Fibroblast of lung (primary cell): ENCODE measurements at regions not wholly inside any gene's neighbourhood (a gene's known extent, or its start where the extent isn't known, plus 50 kb on each side); places are given as distances from the start of the nearest gene placed in this dataset.

Experiments
- DNase-seq, 2 donors: peaks; one replicate each; pipeline versions ENCODE4 v3.0.0 to v3.0.0-alpha.2; 2010; ENCODE audit warnings: low read depth in 2 of 2
- H2AFZ ChIP-seq: 2 replicates; pipeline ENCODE4 v1.5.1; 2012; ENCODE audit warnings: low read length, control low read depth, inconsistent platforms
- H3K27ac ChIP-seq: 2 replicates; pipeline ENCODE4 v1.5.1; 2011; ENCODE audit warnings: low read length, control low read depth; ENCODE audit not compliant: insufficient read depth
- H3K27me3 ChIP-seq: 2 replicates; pipeline ENCODE4 v1.5.1; 2011; ENCODE audit warnings: mild to moderate bottlenecking, low read length; ENCODE audit not compliant: control insufficient read depth, insufficient read depth
- H3K36me3 ChIP-seq: 2 replicates; pipeline ENCODE4 v1.5.1; 2011; ENCODE audit warnings: low read length; ENCODE audit not compliant: control insufficient read depth, insufficient read depth
- H3K4me1 ChIP-seq: 2 replicates; pipeline ENCODE4 v1.5.1; 2011; ENCODE audit warnings: low read length; ENCODE audit not compliant: control insufficient read depth, insufficient read depth; ENCODE audit errors: extremely low read depth
- H3K4me2 ChIP-seq: 2 replicates; pipeline ENCODE4 v1.5.1; 2011; ENCODE audit warnings: low read length, control low read depth; ENCODE audit not compliant: insufficient read depth; ENCODE audit errors: extremely low read depth
- H3K4me3 ChIP-seq, 4 experiments: fragments of 200-600 bp in 1 of 4; sonication (generic) in 1 of 4; replicated peaks in 1 of 4; 2 replicates each; pipeline ENCODE4 v1.5.1; 2011 to 2016; ENCODE audit warnings: low read length in 4 of 4, low read depth in 3 of 4, mild to moderate bottlenecking in 3 of 4, control low read depth in 2 of 4, inconsistent platforms in 1 of 4, mixed read lengths in 1 of 4; ENCODE audit not compliant: insufficient read depth in 1 of 4; ENCODE audit errors: control extremely low read depth in 1 of 4
- H3K79me2 ChIP-seq: 2 replicates; pipeline ENCODE4 v1.5.1; 2012; ENCODE audit warnings: mild to moderate bottlenecking, low read length, inconsistent platforms; ENCODE audit not compliant: control insufficient read depth, insufficient read depth
- H3K9ac ChIP-seq: 2 replicates; pipeline ENCODE4 v1.5.1; 2011; ENCODE audit warnings: mild to moderate bottlenecking, low read length, control low read depth; ENCODE audit not compliant: insufficient read depth
- H3K9me3 ChIP-seq: 2 replicates; pipeline ENCODE4 v1.5.1; 2012; ENCODE audit warnings: low read depth, low read length; ENCODE audit not compliant: control insufficient read depth, insufficient read depth
- H4K20me1 ChIP-seq: 2 replicates; pipeline ENCODE4 v1.5.1; 2011; ENCODE audit warnings: low read length; ENCODE audit not compliant: control insufficient read depth, insufficient read depth; ENCODE audit errors: extremely low read depth
- EZH2 ChIP-seq: IDR thresholded peaks from 2 replicates; pipeline ENCODE4 v1.5.1; 2012; ENCODE audit warnings: low read length, control low read depth, mild to moderate bottlenecking; ENCODE audit errors: missing control alignments
- TF ChIP-seq, protein P1 (sequence below), 2 donors: IDR thresholded peaks in 1 of 2; conservative IDR thresholded peaks in 1 of 2; 1 replicate in 1 of 2; 2 replicates in 1 of 2; pipeline ENCODE4 v1.5.1; 2011 to 2012; ENCODE audit warnings: low read length in 2 of 2, control low read depth in 1 of 2, inconsistent platforms in 1 of 2, low read depth in 1 of 2, mild to moderate bottlenecking in 1 of 2

GRCh38 chr2:8122520-8122919 is 559.3 kb upstream of the ID2 start:
- no peak overlapping the region for H3K27ac ChIP-seq

DNA sequence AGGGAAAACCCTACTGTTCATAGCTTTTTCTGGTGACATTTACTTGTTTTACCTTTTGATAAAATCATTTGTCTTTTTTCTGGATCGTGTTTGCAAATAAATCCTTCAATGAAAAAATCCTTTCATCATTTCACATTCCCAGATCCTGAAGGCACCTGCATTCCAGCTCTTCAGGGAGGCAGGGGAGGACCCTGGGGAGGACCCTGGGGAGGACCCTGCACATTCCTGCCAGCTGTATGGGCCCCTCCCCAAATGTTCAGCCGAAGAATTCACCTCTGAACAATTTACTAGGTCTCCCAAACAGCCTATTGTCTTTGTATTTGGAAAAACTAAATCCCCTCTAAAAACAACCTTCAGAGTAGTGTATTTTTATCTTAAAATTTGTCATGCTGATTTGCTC is 558.4 kb upstream of the ID2 start:
- H3K36me3 ChIP-seq: no peaks in the 10 kb centered on the region
- H3K4me3 ChIP-seq: no peak overlapping the region
- H3K9me3 ChIP-seq: no peaks in the 10 kb centered on the region
- no peak for DNase-seq
- H3K27ac ChIP-seq: no peak overlapping the region
- H3K4me2 ChIP-seq: no peak overlapping the region
- no peaks in the 10 kb centered on the region for H3K4me1 ChIP-seq
- no peak for TF ChIP-seq EZH2
- TF ChIP-seq, protein P1, sequence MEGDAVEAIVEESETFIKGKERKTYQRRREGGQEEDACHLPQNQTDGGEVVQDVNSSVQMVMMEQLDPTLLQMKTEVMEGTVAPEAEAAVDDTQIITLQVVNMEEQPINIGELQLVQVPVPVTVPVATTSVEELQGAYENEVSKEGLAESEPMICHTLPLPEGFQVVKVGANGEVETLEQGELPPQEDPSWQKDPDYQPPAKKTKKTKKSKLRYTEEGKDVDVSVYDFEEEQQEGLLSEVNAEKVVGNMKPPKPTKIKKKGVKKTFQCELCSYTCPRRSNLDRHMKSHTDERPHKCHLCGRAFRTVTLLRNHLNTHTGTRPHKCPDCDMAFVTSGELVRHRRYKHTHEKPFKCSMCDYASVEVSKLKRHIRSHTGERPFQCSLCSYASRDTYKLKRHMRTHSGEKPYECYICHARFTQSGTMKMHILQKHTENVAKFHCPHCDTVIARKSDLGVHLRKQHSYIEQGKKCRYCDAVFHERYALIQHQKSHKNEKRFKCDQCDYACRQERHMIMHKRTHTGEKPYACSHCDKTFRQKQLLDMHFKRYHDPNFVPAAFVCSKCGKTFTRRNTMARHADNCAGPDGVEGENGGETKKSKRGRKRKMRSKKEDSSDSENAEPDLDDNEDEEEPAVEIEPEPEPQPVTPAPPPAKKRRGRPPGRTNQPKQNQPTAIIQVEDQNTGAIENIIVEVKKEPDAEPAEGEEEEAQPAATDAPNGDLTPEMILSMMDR (conservative IDR thresholded peaks at IDR 0.05 in 1 of 2, IDR thresholded peaks at IDR 0.05 in 1 of 2; ENCODE audit: low read depth in 1 of 2, low read length in 2 of 2): no peak
- no peaks in the 10 kb centered on the region for H3K79me2 ChIP-seq
- no peak overlapping the region for H2AFZ ChIP-seq
- H3K9ac ChIP-seq: no peak overlapping the region
- H3K27me3 ChIP-seq: no peaks in the 10 kb centered on the region
- H4K20me1 ChIP-seq: no peaks in the 10 kb centered on the region

More at GRCh38 chr2:8122520-8122919, 559.3 kb upstream of the ID2 start:
- no peaks in the 10 kb centered on the region for H3K36me3 ChIP-seq
- no peaks in the 10 kb centered on the region for H3K4me1 ChIP-seq
- TF ChIP-seq, protein P1 (conservative IDR thresholded peaks at IDR 0.05 in 1 of 2, IDR thresholded peaks at IDR 0.05 in 1 of 2; ENCODE audit: low read depth in 1 of 2, low read length in 2 of 2): no peak
- TF ChIP-seq EZH2: no peak
- H4K20me1 ChIP-seq: no peaks in the 10 kb centered on the region
- no peak overlapping the region for H3K4me3 ChIP-seq
- H3K9me3 ChIP-seq: no peaks in the 10 kb centered on the region
- H3K9ac ChIP-seq: no peak overlapping the region
- no peak overlapping the region for H3K4me2 ChIP-seq
- no peaks in the 10 kb centered on the region for H3K79me2 ChIP-seq
- H2AFZ ChIP-seq: no peak overlapping the region
- no peak for DNase-seq
- no peaks in the 10 kb centered on the region for H3K27me3 ChIP-seq

DNA sequence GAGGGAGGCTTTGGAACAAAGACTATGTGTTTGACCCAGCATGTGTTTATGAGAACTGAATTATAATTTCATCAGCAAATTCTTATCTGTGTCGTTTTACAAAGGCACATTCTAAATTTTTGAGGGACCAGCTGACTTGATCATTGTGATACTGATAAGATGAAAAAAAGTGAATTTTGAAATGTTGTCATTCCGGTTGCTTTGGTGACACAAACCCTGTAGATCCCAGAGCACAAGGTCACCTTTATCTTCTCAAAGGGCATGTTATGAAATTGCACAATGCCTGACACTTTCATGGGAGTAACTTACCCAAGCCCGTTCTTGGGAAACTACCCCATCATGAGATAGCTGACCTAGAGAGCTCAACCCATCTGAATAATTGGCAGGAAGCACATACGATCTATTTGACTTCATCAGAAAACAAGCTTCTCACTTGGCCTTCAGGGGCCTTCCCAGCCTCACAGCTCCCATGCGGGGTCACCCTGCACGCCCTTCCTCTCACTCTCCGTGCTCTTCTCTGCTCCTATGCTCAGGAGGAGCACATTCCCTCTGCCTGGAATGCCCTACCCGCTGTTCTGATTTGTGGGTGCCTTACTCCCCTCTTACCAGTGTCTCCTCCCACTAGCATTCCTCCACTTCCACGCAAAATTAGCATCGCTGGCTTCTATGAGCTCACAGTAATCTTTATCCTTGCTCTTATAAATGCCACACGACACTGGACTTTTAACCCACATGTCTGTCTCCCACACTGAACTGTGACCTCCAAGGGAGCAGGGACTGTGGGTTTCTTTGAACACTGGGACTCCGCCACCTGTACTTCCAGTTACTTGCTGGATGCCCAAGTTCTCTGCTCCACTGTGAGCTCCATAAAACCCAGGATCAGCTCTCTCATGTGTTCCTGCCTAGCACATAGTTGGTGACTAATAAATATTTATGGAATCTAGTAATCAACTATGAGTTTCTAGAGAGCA is 555.8 kb upstream of the ID2 start:
- TF ChIP-seq, protein P1 (conservative IDR thresholded peaks at IDR 0.05 in 1 of 2, IDR thresholded peaks at IDR 0.05 in 1 of 2; ENCODE audit: low read depth in 1 of 2, low read length in 2 of 2): no peak
- no peak for TF ChIP-seq EZH2
- peak in 1 of 2 donors; percentile 76 for DNase-seq
- Histone ChIP-seq H3K36me3 (no peaks in the 10 kb centered on the region), H3K27ac (no peak overlapping the region), H3K9me3 (no peaks in the 10 kb centered on the region), H3K4me3 (no peak overlapping the region), H3K9ac (no peak overlapping the region), H2AFZ (no peak overlapping the region), H3K4me2 (no peak overlapping the region), H3K27me3 (no peaks in the 10 kb centered on the region), H3K4me1 (no peaks in the 10 kb centered on the region), H3K79me2 (no peaks in the 10 kb centered on the region), H4K20me1 (no peaks in the 10 kb centered on the region)
